CD14-positive monocyte (primary cell): ENCODE measurements at regions not wholly inside any gene's neighbourhood (a gene's known extent, or its start where the extent isn't known, plus 50 kb on each side); places are given as distances from the start of the nearest gene placed in this dataset.

ENCODE experiments used
- DNase-seq, 3 donors: peaks; one replicate each; pipeline ENCODE4 v3.0.0-alpha.2; 2011 to 2022
- H2AFZ ChIP-seq: 2 replicates; pipeline ENCODE4 v1.6.0; 2012; ENCODE audit warnings: mild to moderate bottlenecking, low read depth, low read length, inconsistent platforms; ENCODE audit not compliant: insufficient read depth, poor library complexity, severe bottlenecking
- H3K27ac ChIP-seq, 2 donors: 1 replicate in 1 of 2; 2 replicates in 1 of 2; pipeline ENCODE4 v1.5.1; 2012 to 2013; ENCODE audit warnings: low read length in 2 of 2, control low read depth in 1 of 2, inconsistent platforms in 1 of 2, low read depth in 1 of 2, mild to moderate bottlenecking in 1 of 2
- H3K27me3 ChIP-seq, 2 donors: one replicate each; pipeline versions ENCODE4 v1.6.0 to v1.6.1; 2011 to 2013; ENCODE audit warnings: low read length in 2 of 2; ENCODE audit not compliant: control insufficient read depth in 2 of 2, insufficient read depth in 2 of 2
- H3K36me3 ChIP-seq, 2 donors: replicated peaks in 1 of 2; 1 replicate in 1 of 2; 2 replicates in 1 of 2; pipeline versions ENCODE4 v1.5.1 to v1.6.1; 2012 to 2013; ENCODE audit warnings: low read length in 2 of 2, control low read depth in 1 of 2, inconsistent platforms in 1 of 2, mild to moderate bottlenecking in 1 of 2; ENCODE audit not compliant: insufficient read depth in 2 of 2, control insufficient read depth in 1 of 2
- H3K4me1 ChIP-seq, 2 donors: 1 replicate in 1 of 2; 2 replicates in 1 of 2; pipeline versions ENCODE4 v1.5.1 to v1.6.1; 2012 to 2013; ENCODE audit warnings: low read length in 2 of 2, control low read depth in 1 of 2, inconsistent platforms in 1 of 2, mild to moderate bottlenecking in 1 of 2, moderate library complexity in 1 of 2; ENCODE audit not compliant: insufficient read depth in 2 of 2, control insufficient read depth in 1 of 2
- H3K4me2 ChIP-seq: replicated peaks from 2 replicates; pipeline ENCODE3; 2012; ENCODE audit warnings: low read length, moderate library complexity, mild to moderate bottlenecking; ENCODE audit not compliant: poor library complexity, severe bottlenecking; ENCODE audit errors: extremely low read depth
- H3K4me3 ChIP-seq, 3 experiments: fragments of 200-600 bp in 1 of 3; sonication (generic) in 1 of 3; replicated peaks in 1 of 3; 1 replicate in 2 of 3; 2 replicates in 1 of 3; pipeline ENCODE4 v1.5.1; 2011 to 2013; ENCODE audit warnings: low read length in 3 of 3, mild to moderate bottlenecking in 3 of 3, control low read depth in 2 of 3, low read depth in 2 of 3, inconsistent platforms in 1 of 3, moderate library complexity in 1 of 3
- H3K79me2 ChIP-seq: 2 replicates; pipeline ENCODE4 v1.6.0; 2012; ENCODE audit warnings: mild to moderate bottlenecking, control low read depth, inconsistent platforms, low read length, moderate library complexity; ENCODE audit not compliant: insufficient read depth
- H3K9ac ChIP-seq: 2 replicates; pipeline ENCODE4 v1.6.0; 2017; ENCODE audit warnings: low read length, mild to moderate bottlenecking; ENCODE audit not compliant: insufficient read depth, poor library complexity, severe bottlenecking
- H3K9me3 ChIP-seq, 2 donors: replicated peaks in 1 of 2; 1 replicate in 1 of 2; 2 replicates in 1 of 2; pipeline versions ENCODE4 v1.5.1 to v1.6.1; 2012 to 2013; ENCODE audit warnings: low read length in 2 of 2, control low read depth in 1 of 2; ENCODE audit not compliant: control insufficient read depth in 1 of 2, insufficient read depth in 1 of 2
- H4K20me1 ChIP-seq: 2 replicates; pipeline ENCODE4 v1.6.0; 2012; ENCODE audit warnings: mild to moderate bottlenecking, low read length, control low read depth, moderate library complexity; ENCODE audit not compliant: insufficient read depth
- H3K27ac Mint-ChIP-seq, 7 donors: one replicate each; pipeline ENCODE4 v1.8.0; 2020; ENCODE audit warnings: mild to moderate bottlenecking in 7 of 7, mixed read lengths in 7 of 7, moderate library complexity in 6 of 7, inconsistent platforms in 2 of 7
- H3K27me3 Mint-ChIP-seq, 3 donors: one replicate each; pipeline ENCODE4 v1.8.0; 2021 to 2022; ENCODE audit warnings: low read depth in 3 of 3, mild to moderate bottlenecking in 3 of 3, mixed read lengths in 3 of 3, moderate library complexity in 3 of 3, inconsistent platforms in 1 of 3
- H3K36me3 Mint-ChIP-seq, 2 donors: one replicate each; pipeline ENCODE4 v1.8.0; 2020; ENCODE audit warnings: mixed read lengths in 2 of 2, inconsistent platforms in 1 of 2, mild to moderate bottlenecking in 1 of 2
- H3K4me1 Mint-ChIP-seq: one replicate; pipeline ENCODE4 v1.8.0; 2020; ENCODE audit warnings: mild to moderate bottlenecking, mixed read lengths
- H3K4me3 Mint-ChIP-seq, 2 donors: one replicate each; pipeline ENCODE4 v1.8.0; 2020; ENCODE audit warnings: mild to moderate bottlenecking in 2 of 2, mixed read lengths in 2 of 2, moderate library complexity in 1 of 2
- H3K9me3 Mint-ChIP-seq, 7 donors: one replicate each; pipeline ENCODE4 v1.8.0; 2020 to 2022; ENCODE audit warnings: mixed read lengths in 7 of 7, mild to moderate bottlenecking in 6 of 7, moderate library complexity in 6 of 7, inconsistent platforms in 2 of 7
- WGBS: methylation state at CpG from one replicate; pipeline ENCODE4 v1.1.5; 2013; ENCODE audit warnings: missing lambda C conversion rate; ENCODE audit not compliant: insufficient coverage; 5-methylcytosine and 5-hydroxymethylcytosine counted together
- intact Hi-C, 2 donors: fragments of 100-400 bp; cut with micrococcal nuclease; formaldehyde crosslinking; loops; one replicate each; pipeline versions ENCODE4 v1.15.0 to v1.15.1; 2023
- TF ChIP-seq, protein P1 (sequence below): fragments of 200-600 bp; IDR thresholded peaks from one replicate; pipeline ENCODE4 v1.8.0; 2022; ENCODE audit warnings: antibody characterized with exemption, mild to moderate bottlenecking

- H3K4me2 ChIP-seq: no peak overlapping the region
- Mint-ChIP-seq H3K27ac (no peak overlapping the region), H3K4me1 (peaks cover 5% of the 10 kb centered on the region), H3K36me3 (no peaks in the 10 kb centered on the region), H3K27me3 (peaks cover 3 to 16% (median 8%) of the 10 kb centered on the region in 3 donors), H3K9me3 (peaks cover 0 to 5% (median 0%) of the 10 kb centered on the region in 7 donors), H3K4me3 (no peak overlapping the region)
- H3K9ac ChIP-seq: no peak overlapping the region
- no peaks in the 10 kb centered on the region for H3K9me3 ChIP-seq
- H3K79me2 ChIP-seq: no peaks in the 10 kb centered on the region
- TF ChIP-seq, protein P1, sequence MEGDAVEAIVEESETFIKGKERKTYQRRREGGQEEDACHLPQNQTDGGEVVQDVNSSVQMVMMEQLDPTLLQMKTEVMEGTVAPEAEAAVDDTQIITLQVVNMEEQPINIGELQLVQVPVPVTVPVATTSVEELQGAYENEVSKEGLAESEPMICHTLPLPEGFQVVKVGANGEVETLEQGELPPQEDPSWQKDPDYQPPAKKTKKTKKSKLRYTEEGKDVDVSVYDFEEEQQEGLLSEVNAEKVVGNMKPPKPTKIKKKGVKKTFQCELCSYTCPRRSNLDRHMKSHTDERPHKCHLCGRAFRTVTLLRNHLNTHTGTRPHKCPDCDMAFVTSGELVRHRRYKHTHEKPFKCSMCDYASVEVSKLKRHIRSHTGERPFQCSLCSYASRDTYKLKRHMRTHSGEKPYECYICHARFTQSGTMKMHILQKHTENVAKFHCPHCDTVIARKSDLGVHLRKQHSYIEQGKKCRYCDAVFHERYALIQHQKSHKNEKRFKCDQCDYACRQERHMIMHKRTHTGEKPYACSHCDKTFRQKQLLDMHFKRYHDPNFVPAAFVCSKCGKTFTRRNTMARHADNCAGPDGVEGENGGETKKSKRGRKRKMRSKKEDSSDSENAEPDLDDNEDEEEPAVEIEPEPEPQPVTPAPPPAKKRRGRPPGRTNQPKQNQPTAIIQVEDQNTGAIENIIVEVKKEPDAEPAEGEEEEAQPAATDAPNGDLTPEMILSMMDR: no peak
- H4K20me1 ChIP-seq: no peaks in the 10 kb centered on the region
- no peak overlapping the region for H3K27ac ChIP-seq
- intact Hi-C loops: no loop called here
- WGBS: 100% methylated on average over 1 of the region's 3 CpGs
- no peaks in the 10 kb centered on the region for H3K4me1 ChIP-seq
- no peak overlapping the region for H2AFZ ChIP-seq
- DNase-seq: no peak
- no peaks in the 10 kb centered on the region for H3K36me3 ChIP-seq
- peaks cover 0 to 9% of the 10 kb centered on the region in 2 donors for H3K27me3 ChIP-seq
- H3K4me3 ChIP-seq: no peak overlapping the region
Measured at GRCh38 chrX:8873956-8874355, 72.8 kb upstream of the FAM9A start.

DNA sequence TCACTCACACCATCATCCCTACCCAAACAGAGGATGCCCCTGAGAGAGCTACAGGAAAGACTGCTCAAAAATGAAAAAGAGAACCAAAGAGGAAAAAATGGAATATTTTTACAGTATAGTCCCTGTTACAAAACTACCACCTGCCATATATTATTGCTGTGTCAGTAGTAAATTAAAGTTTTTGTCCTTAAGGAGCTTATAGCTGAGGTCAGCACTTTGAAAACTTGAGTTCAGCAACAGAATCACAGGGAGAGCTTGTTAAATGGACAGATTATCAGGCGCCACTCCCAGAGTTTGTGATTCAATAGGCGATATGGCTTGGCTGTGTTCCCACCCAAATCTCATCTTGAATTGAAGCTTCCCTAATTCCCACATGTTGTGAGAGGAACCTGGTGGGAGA, 71.9 kb upstream of the FAM9A start:
- H3K4me1 Mint-ChIP-seq: peaks cover 5% of the 10 kb centered on the region
- no peak overlapping the region for H3K27ac Mint-ChIP-seq

More for the DNA sequence above, 71.9 kb upstream of the FAM9A start:
- Mint-ChIP-seq H3K9me3 (peaks cover 0 to 5% (median 0%) of the 10 kb centered on the region in 7 donors), H3K27me3 (peaks cover 3 to 14% (median 8%) of the 10 kb centered on the region in 3 donors), H3K4me3 (no peak overlapping the region), H3K36me3 (no peaks in the 10 kb centered on the region)
- Histone ChIP-seq H3K4me1 (no peaks in the 10 kb centered on the region), H3K27ac (no peak overlapping the region), H3K36me3 (no peaks in the 10 kb centered on the region), H3K4me2 (no peak overlapping the region), H3K4me3 (no peak overlapping the region), H2AFZ (no peak overlapping the region), H4K20me1 (no peaks in the 10 kb centered on the region), H3K79me2 (no peaks in the 10 kb centered on the region), H3K9ac (no peak overlapping the region), H3K27me3 (peaks cover 0 to 9% of the 10 kb centered on the region in 2 donors), H3K9me3 (no peaks in the 10 kb centered on the region)
- intact Hi-C loops: no loop called here
- TF ChIP-seq, protein P1: no peak
- DNase-seq: no peak
- WGBS: no CpG with 5 or more reads among the region's 2 CpGs
